ENCODE measurements at regions not wholly inside any gene's neighbourhood (a gene's known extent, or its start where the extent isn't known, plus 50 kb on each side); places are given as distances from the start of the nearest gene placed in this dataset.

GRCh38 chr13:54390841-54391240 is 1362.2 kb downstream of the OLFM4 start:
- TF ChIP-seq, protein P1, sequence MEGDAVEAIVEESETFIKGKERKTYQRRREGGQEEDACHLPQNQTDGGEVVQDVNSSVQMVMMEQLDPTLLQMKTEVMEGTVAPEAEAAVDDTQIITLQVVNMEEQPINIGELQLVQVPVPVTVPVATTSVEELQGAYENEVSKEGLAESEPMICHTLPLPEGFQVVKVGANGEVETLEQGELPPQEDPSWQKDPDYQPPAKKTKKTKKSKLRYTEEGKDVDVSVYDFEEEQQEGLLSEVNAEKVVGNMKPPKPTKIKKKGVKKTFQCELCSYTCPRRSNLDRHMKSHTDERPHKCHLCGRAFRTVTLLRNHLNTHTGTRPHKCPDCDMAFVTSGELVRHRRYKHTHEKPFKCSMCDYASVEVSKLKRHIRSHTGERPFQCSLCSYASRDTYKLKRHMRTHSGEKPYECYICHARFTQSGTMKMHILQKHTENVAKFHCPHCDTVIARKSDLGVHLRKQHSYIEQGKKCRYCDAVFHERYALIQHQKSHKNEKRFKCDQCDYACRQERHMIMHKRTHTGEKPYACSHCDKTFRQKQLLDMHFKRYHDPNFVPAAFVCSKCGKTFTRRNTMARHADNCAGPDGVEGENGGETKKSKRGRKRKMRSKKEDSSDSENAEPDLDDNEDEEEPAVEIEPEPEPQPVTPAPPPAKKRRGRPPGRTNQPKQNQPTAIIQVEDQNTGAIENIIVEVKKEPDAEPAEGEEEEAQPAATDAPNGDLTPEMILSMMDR (IDR thresholded peaks at IDR 0.05), result no peak
- TF ChIP-seq POLR2A (IDR thresholded peaks at IDR 0.05), result no peak
